ENCODE measurements at regions not wholly inside any gene's neighbourhood (a gene's known extent, or its start where the extent isn't known, plus 50 kb on each side); places are given as distances from the start of the nearest gene placed in this dataset.

GRCh38 chr11:119513806-119514170 lies 90.8 kb upstream of the THY1 start:
- in situ Hi-C loops (cut with MboI; ENCODE audit: low sequenced_read_pairs, unreplicated experiment): no loop called here
- no peak for TF ChIP-seq CTCF (IDR thresholded peaks at IDR 0.05; ENCODE audit: borderline replicate concordance, control extremely low read depth, extremely low read depth, insufficient read depth, missing control alignments)
- no peak for DNase-seq (ENCODE audit: low spot score)

- in situ Hi-C loops (cut with MboI; ENCODE audit: low sequenced_read_pairs, unreplicated experiment): no loop called here
- TF ChIP-seq CTCF (IDR thresholded peaks at IDR 0.05; ENCODE audit: borderline replicate concordance, control extremely low read depth, extremely low read depth, insufficient read depth, missing control alignments): no peak
- DNase-seq (ENCODE audit: low spot score): no peak
Observed at GRCh38 chr11:119513131-119513805, 90.3 kb upstream of the THY1 start.

- DNase-seq (ENCODE audit: low spot score): no peak
- in situ Hi-C loops (cut with MboI; ENCODE audit: low sequenced_read_pairs, unreplicated experiment): no loop called here
- no peak for TF ChIP-seq CTCF (IDR thresholded peaks at IDR 0.05; ENCODE audit: borderline replicate concordance, control extremely low read depth, extremely low read depth, insufficient read depth, missing control alignments)
Observed at GRCh38 chr11:119512369-119512768, 89.4 kb upstream of the THY1 start.

GRCh38 chr11:119511614-119512306 lies 88.8 kb upstream of the THY1 start:
- in situ Hi-C loops (cut with MboI; ENCODE audit: low sequenced_read_pairs, unreplicated experiment): no loop called here
- no peak for DNase-seq (ENCODE audit: low spot score)
- no peak for TF ChIP-seq CTCF (IDR thresholded peaks at IDR 0.05; ENCODE audit: borderline replicate concordance, control extremely low read depth, extremely low read depth, insufficient read depth, missing control alignments)

- peak; percentile 68 for DNase-seq (ENCODE audit: low spot score)
- in situ Hi-C loops (cut with MboI; ENCODE audit: low sequenced_read_pairs, unreplicated experiment): no loop called here
- TF ChIP-seq CTCF (IDR thresholded peaks at IDR 0.05; ENCODE audit: borderline replicate concordance, control extremely low read depth, extremely low read depth, insufficient read depth, missing control alignments): no peak
Observed at GRCh38 chr11:119509969-119510401, 87.0 kb upstream of the THY1 start.

GRCh38 chr11:119509282-119509841 lies 86.4 kb upstream of the THY1 start:
- DNase-seq (ENCODE audit: low spot score): no peak
- no peak for TF ChIP-seq CTCF (IDR thresholded peaks at IDR 0.05; ENCODE audit: borderline replicate concordance, control extremely low read depth, extremely low read depth, insufficient read depth, missing control alignments)
- in situ Hi-C loops (cut with MboI; ENCODE audit: low sequenced_read_pairs, unreplicated experiment): no loop called here
